ENCODE measurements at regions not wholly inside any gene's neighbourhood (a gene's known extent, or its start where the extent isn't known, plus 50 kb on each side); places are given as distances from the start of the nearest gene placed in this dataset.

- TF ChIP-seq GATA2 (IDR thresholded peaks at IDR 0.05; ENCODE audit: low read depth, low read length) = no peak
- no peak for TF ChIP-seq GATA3 (IDR thresholded peaks at IDR 0.05; ENCODE audit: low read depth, low read length)
Measured at GRCh38 chr5:15333091-15333490, 166.9 kb upstream of the FBXL7 start.
